Activated T-helper 1 cell treated with anti-CD3 and anti-CD28 coated beads, Interleukin-2, amount 50 U/mL, for 16 hours (primary cell): ENCODE measurements at regions not wholly inside any gene's neighbourhood (a gene's known extent, or its start where the extent isn't known, plus 50 kb on each side); places are given as distances from the start of the nearest gene placed in this dataset.
"Not testable (repeated sequence)": the region's sequence is repeated elsewhere in the genome, so short reads cannot be mapped to it uniquely, and the experiment has no call there.

Experiments
- DNase-seq, 2 donors: peaks; one replicate each; pipeline ENCODE4 v3.0.0-alpha.2; 2020; ENCODE audit warnings: low read depth in 1 of 2, low spot score in 1 of 2

GRCh38 chr10:44013981-44014380 is 365.3 kb upstream of the ZNF32 start:
- no peak for DNase-seq

- DNase-seq = no peak
Observed at GRCh38 chr10:44012921-44013320, 364.2 kb upstream of the ZNF32 start.

DNA sequence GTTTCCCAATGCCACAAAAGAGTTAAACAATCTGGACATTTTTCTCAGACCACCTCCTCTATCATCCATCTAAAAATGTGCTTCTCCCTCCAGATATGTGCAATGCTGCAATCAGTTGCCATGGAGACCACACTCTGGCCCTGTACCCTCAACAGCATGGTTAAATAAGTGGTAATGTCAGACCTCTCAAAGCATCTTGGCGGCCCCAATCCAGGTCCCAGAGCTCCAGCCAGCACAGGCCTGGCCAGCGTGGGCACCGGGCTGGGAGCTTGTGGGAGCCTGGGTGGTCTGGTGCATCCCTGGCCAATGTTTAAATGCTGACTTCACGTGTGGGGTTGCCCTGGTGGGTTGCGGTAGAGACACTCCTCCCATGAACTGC is 362.9 kb upstream of the ZNF32 start:
- DNase-seq = no peak

- no peak for DNase-seq
Observed at GRCh38 chr10:44010873-44011602, 362.4 kb upstream of the ZNF32 start.

DNA sequence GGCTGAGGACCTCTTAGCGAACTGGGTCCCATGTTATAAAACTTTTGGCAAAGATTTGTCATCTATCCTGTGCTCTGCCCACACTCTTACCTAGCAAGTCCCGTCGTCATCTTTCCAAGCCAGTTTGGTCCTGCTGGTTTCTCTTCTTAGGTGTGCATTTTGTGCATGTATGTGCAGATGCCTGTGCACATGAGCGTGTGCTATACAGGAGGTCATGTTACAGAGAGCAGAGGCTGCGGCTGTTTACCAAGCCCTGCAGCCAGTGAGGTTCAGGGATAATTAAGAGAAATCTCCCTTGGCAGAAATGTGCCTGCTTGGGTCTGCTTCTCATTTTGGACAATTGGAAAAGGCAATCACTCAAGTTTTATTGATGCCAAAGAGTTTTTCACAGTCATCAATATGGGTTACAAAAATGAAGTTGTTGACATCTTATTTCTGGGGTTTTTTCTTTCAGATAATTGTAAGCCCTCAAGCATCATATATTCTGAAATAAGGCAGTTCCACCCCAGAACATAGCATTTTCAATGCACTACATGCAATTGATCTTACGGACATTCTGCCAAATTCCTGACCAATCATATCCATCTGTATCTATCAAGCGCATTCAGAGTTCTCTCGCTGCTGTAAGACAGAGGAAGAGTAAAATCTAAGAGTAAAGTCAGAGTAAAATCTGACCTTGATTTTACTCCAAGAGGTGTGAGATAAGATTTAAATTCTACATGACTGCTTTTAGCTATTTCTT is 361.4 kb upstream of the ZNF32 start:
- DNase-seq = no peak

- DNase-seq = no peak
Observed at GRCh38 chr10:44008917-44009709, 360.4 kb upstream of the ZNF32 start.

DNA sequence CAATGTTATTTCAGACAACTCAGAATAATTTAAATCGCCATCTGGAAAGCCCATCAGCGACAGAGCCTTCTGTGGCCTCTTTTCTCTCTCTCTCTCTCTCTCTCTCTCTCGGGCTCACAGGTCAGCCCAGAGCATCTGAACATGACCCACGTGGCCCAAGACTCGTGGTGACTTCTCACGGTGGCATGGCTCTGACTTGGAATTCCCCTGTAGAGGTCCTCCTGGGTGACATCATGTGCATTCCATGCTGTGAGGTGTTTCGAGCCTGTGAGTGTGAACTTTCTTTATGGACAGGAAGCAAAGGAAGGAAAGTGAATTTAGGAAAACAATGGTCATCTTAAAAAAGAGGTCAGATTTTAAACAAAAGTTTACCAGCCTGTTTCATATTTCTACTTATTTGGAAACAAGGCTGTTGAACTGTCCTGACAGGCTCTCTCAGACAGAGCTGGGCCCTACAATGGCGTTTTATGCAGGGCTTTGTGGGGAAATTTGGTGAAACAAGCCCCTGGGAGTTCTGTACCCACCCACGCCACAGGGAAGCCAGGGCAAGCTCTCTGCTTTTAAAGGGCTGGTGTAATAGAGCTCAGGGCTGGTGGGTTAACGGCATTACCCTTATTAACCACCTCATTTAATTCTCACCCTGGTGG is 359.7 kb upstream of the ZNF32 start:
- DNase-seq = no peak

DNA sequence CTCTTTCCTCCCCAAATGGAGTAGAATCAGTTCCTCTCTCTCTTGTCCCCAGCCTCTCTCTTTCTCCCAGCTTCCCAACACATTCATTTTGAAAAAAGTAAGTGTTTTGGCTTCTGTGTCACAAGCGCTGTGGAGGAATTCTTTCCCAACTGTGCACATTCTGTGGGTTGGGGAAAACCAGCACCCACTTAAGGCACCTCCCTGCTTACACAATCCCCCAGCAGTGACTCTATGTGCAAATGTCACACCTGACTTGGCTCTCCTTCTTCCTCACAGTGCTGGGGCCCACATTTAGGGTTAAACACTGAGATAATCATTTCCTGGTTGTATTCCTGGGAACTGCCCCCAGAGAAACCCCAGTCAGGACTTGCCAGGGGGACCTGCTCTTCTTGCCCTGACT is 358.1 kb upstream of the ZNF32 start:
- DNase-seq = no peak

- no peak for DNase-seq
Observed at GRCh38 chr10:44005788-44006099, 357.1 kb upstream of the ZNF32 start.

GRCh38 chr10:44004913-44005787 is 356.5 kb upstream of the ZNF32 start:
- no peak for DNase-seq

DNA sequence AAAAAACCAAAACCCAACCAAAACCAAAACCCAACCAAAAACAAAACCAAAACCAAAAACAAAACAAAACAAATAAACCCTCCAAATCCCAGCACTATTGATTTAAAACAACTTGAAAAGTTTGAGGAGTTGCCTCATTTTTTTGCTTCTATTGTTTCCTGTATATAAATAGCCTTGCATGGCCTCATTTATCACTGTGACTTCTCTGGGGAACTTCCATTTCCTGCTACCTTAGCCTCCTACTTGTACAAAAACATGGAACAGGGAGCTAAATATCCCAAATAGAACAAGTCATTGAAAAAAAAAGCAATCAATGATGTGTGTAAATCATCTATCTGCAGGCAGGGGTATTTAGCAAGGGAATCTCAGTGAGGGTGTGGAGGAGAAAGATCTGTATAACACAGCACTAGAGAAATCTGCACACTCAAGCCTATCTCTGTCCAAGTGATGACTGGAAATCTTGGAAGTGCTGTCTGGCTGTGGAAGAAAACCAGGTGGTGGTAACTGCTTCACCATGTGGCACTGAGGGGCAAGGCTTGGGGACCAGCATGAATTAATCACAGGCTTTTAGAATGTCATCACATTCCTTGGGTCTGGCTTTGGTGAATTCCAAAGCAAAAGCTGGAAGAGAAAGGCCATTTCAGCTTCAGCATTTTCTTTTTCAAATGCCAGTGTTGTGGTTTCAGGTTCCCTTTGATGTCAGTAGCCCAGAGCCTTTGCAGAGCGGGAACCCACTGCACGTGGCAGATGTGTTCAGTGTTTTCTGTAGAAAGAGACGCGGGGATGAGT is 349.5 kb upstream of the ZNF32 start:
- no peak for DNase-seq

DNA sequence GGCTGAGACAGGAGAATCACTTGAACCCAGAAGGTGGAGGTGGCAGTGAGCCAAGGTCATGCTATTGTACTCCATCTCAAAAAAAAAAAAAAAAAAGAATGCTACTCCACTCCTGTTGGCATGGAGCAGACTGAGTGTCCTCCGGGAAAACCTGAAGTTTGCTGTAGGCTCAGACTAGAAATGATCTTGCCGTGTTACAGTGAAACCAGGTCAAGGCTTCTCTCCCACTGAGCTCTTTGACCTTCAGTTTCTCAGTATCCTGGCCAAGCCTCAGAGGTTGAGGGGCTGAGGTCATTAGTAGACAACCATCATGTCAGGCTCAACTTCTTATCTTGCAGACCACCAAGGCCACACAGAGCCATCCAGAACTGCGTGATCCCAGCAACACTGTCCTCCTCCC is 348.6 kb upstream of the ZNF32 start:
- DNase-seq = no peak

GRCh38 chr10:43994539-43994938 is 345.9 kb upstream of the ZNF32 start:
- no peak for DNase-seq

DNA sequence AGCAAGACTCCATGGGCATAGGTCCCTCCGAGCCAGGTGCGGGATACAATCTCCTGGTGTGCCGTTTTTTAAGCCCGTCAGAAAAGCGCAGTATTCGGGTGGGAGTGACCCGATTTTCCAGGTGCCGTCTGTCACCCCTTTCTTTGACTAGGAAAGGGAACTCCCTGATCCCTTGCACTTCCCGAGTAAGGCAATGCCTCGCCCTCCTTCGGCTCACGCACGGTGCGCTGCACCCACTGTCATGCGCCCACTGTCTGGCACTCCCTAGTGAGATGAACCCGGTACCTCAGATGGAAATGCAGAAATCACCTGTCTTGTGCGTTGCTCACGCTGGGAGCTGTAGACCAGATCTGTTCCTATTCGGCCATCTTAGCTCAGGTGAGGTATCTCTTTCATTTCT is 344.1 kb upstream of the ZNF32 start:
- DNase-seq = not testable (repeated sequence)

- DNase-seq = no peak
Observed at GRCh38 chr10:43986374-43986773, 337.7 kb upstream of the ZNF32 start.

GRCh38 chr10:43985941-43986340 is 337.3 kb upstream of the ZNF32 start:
- DNase-seq = no peak

DNA sequence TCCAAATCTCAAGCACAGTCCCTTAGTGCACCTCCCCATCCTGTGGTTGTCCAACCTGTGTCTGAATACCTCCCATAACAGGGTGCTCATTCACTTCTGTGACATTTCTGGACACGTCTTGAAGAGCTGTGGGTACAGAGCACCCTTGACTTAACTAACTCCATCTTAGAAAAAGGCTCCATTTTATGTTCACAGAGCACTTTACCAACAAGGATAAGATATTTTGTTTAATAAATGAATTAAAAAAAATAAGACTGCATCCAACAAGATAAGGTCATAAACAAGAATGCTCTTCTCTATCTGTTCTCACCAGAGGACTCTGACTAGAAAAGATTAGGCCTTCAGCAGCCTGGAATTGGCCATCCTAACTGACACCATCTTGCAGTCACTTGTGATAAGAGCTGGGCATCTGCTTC is 335.2 kb upstream of the ZNF32 start:
- DNase-seq = no peak

- DNase-seq = no peak
Observed at GRCh38 chr10:43983405-43983804, 334.7 kb upstream of the ZNF32 start.

- DNase-seq = no peak
Observed at GRCh38 chr10:43982250-43982649, 333.6 kb upstream of the ZNF32 start.

- no peak for DNase-seq
Observed at GRCh38 chr10:43981696-43982095, 333.0 kb upstream of the ZNF32 start.
